Liver (tissue), 3 donors: ENCODE measurements at regions not wholly inside any gene's neighbourhood (a gene's known extent, or its start where the extent isn't known, plus 50 kb on each side); places are given as distances from the start of the nearest gene placed in this dataset.

Experiments
- ATF3 ChIP-seq: IDR thresholded peaks from 2 replicates; pipeline ENCODE4 v1.6.1; 2016; ENCODE audit warnings: antibody characterized with exemption
- CTCF ChIP-seq: fragments of 150-350 bp; IDR thresholded peaks from 2 replicates; pipeline ENCODE4 v1.5.1; 2017; ENCODE audit warnings: improper control_type of control experiment, low read depth, low read length; ENCODE audit not compliant: missing input control
- EGR1 ChIP-seq, 2 donors: IDR thresholded peaks; 2 replicates each; pipeline ENCODE4 v1.6.1; 2016 to 2018; ENCODE audit warnings: antibody characterized with exemption in 2 of 2, low read depth in 2 of 2
- MAX ChIP-seq: IDR thresholded peaks from 2 replicates; pipeline ENCODE4 v1.6.1; 2016; ENCODE audit warnings: antibody characterized with exemption
- TAF1 ChIP-seq: conservative IDR thresholded peaks from 2 replicates; pipeline ENCODE4 v1.6.1; 2016; ENCODE audit warnings: antibody characterized with exemption, mild to moderate bottlenecking
- donor health status: healthy.
- donor health status: healthy.

- TF ChIP-seq CTCF (peak; percentile 93), ATF3 (peak; percentile 85), MAX (peak; percentile 39), EGR1 (IDR thresholded peaks at IDR 0.05; ENCODE audit: low read depth in 2 of 2) (no peak), TAF1 (peak; percentile 44)
These were observed 81.5 kb upstream of the PPM1B start for GRCh38 chr2:44087036-44087713.
